Neural progenitor cell (in vitro differentiated cells): ENCODE measurements at regions not wholly inside any gene's neighbourhood (a gene's known extent, or its start where the extent isn't known, plus 50 kb on each side); places are given as distances from the start of the nearest gene placed in this dataset.

ENCODE experiments used
- DNase-seq: peaks from one replicate; pipeline ENCODE4 v3.0.0-alpha.2; 2016; ENCODE audit warnings: low spot score
- H2AFZ ChIP-seq: fragments of 200-600 bp; sonication (generic); replicated peaks from 2 replicates; pipeline ENCODE4 v1.6.1; 2016; ENCODE audit warnings: antibody characterized with exemption
- H3F3A ChIP-seq: fragments of 200-600 bp; sonication (generic); 2 replicates; pipeline ENCODE4 v1.6.1; 2016; ENCODE audit warnings: antibody characterized with exemption, low read depth
- H3K27ac ChIP-seq: fragments of 200-600 bp; sonication (generic); 2 replicates; pipeline ENCODE4 v1.5.1; 2016; ENCODE audit warnings: mild to moderate bottlenecking
- H3K27me3 ChIP-seq: fragments of 200-600 bp; sonication (generic); 2 replicates; pipeline ENCODE4 v1.6.1; 2016; ENCODE audit warnings: mild to moderate bottlenecking, moderate library complexity
- H3K36me3 ChIP-seq: fragments of 200-600 bp; sonication (generic); 2 replicates; pipeline ENCODE4 v1.5.1; 2016
- H3K4me1 ChIP-seq: fragments of 200-600 bp; sonication (generic); 2 replicates; pipeline ENCODE4 v1.6.1; 2016; ENCODE audit warnings: mixed run types
- H3K4me2 ChIP-seq: fragments of 200-600 bp; sonication (generic); 2 replicates; pipeline ENCODE4 v1.6.1; 2016
- H3K4me3 ChIP-seq: fragments of 200-600 bp; sonication (generic); 2 replicates; pipeline ENCODE4 v1.5.1; 2016
- H3K79me2 ChIP-seq: fragments of 200-600 bp; sonication (generic); 2 replicates; pipeline ENCODE4 v1.6.1; 2016; ENCODE audit warnings: low read depth
- H3K9ac ChIP-seq: fragments of 200-600 bp; sonication (generic); 2 replicates; pipeline ENCODE4 v1.6.1; 2016
- H3K9me3 ChIP-seq: fragments of 200-600 bp; sonication (generic); 2 replicates; pipeline ENCODE4 v1.5.1; 2016; ENCODE audit warnings: low read depth
- H4K20me1 ChIP-seq: fragments of 200-600 bp; sonication (generic); 2 replicates; pipeline ENCODE4 v1.6.1; 2016; ENCODE audit warnings: low read depth
- H3K27ac Mint-ChIP-seq: 3 replicates; pipeline ENCODE4 v1.8.0; 2021; ENCODE audit warnings: mixed read lengths
- H3K27me3 Mint-ChIP-seq: 2 replicates; pipeline ENCODE4 v1.8.0; 2022; ENCODE audit warnings: low read depth, mild to moderate bottlenecking, inconsistent platforms, moderate library complexity, mixed read lengths; ENCODE audit not compliant: insufficient read depth
- H3K36me3 Mint-ChIP-seq: 3 replicates; pipeline ENCODE4 v1.8.0; 2021; ENCODE audit warnings: mixed read lengths
- H3K4me1 Mint-ChIP-seq: 3 replicates; pipeline ENCODE4 v1.8.0; 2021; ENCODE audit warnings: mixed read lengths
- H3K4me3 Mint-ChIP-seq: 3 replicates; pipeline ENCODE4 v1.8.0; 2021; ENCODE audit warnings: mild to moderate bottlenecking, moderate library complexity, mixed read lengths
- H3K9me3 Mint-ChIP-seq: 3 replicates; pipeline ENCODE4 v1.8.0; 2020; ENCODE audit warnings: mixed read lengths
- EZH2 ChIP-seq: fragments of 200-600 bp; sonication (generic); IDR thresholded peaks from 2 replicates; pipeline ENCODE4 v1.6.1; 2017; ENCODE audit warnings: antibody characterized with exemption, mild to moderate bottlenecking, moderate library complexity
- EZH2phosphoT487 ChIP-seq: fragments of 200-600 bp; sonication (generic); IDR thresholded peaks from 2 replicates; pipeline ENCODE4 v1.6.1; 2017; ENCODE audit warnings: antibody characterized with exemption
- TF ChIP-seq, protein P1 (sequence below): fragments of 200-600 bp; sonication (generic); IDR thresholded peaks from 2 replicates; pipeline ENCODE4 v1.5.1; 2017; ENCODE audit warnings: antibody characterized with exemption, mild to moderate bottlenecking

GRCh38 chr11:19605520-19606371, 106.9 kb upstream of the NAV2 start:
- no peak for TF ChIP-seq EZH2phosphoT487
- no peak for TF ChIP-seq EZH2
- TF ChIP-seq, protein P1, sequence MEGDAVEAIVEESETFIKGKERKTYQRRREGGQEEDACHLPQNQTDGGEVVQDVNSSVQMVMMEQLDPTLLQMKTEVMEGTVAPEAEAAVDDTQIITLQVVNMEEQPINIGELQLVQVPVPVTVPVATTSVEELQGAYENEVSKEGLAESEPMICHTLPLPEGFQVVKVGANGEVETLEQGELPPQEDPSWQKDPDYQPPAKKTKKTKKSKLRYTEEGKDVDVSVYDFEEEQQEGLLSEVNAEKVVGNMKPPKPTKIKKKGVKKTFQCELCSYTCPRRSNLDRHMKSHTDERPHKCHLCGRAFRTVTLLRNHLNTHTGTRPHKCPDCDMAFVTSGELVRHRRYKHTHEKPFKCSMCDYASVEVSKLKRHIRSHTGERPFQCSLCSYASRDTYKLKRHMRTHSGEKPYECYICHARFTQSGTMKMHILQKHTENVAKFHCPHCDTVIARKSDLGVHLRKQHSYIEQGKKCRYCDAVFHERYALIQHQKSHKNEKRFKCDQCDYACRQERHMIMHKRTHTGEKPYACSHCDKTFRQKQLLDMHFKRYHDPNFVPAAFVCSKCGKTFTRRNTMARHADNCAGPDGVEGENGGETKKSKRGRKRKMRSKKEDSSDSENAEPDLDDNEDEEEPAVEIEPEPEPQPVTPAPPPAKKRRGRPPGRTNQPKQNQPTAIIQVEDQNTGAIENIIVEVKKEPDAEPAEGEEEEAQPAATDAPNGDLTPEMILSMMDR: no peak

GRCh38 chr11:19604679-19605375, 107.8 kb upstream of the NAV2 start:
- Histone ChIP-seq H3F3A (no peaks in the 10 kb centered on the region), H3K4me2 (no peak overlapping the region), H3K4me1 (peaks cover 9% of the 10 kb centered on the region), H3K9me3 (no peaks in the 10 kb centered on the region), H3K36me3 (no peaks in the 10 kb centered on the region), H3K27me3 (no peaks in the 10 kb centered on the region), H3K9ac (no peak overlapping the region), H3K27ac (no peak overlapping the region), H4K20me1 (no peaks in the 10 kb centered on the region), H2AFZ (no peak overlapping the region), H3K79me2 (no peaks in the 10 kb centered on the region), H3K4me3 (no peak overlapping the region)
- Mint-ChIP-seq H3K4me1 (peaks cover 13% of the 10 kb centered on the region), H3K9me3 (peaks cover 22% of the 10 kb centered on the region), H3K36me3 (peaks cover 5% of the 10 kb centered on the region), H3K27ac (no peak overlapping the region), H3K27me3 (peaks cover 10% of the 10 kb centered on the region), H3K4me3 (no peak overlapping the region)
- TF ChIP-seq EZH2 (no peak), EZH2phosphoT487 (no peak)
- TF ChIP-seq, protein P1: no peak
- DNase-seq: no peak

More at GRCh38 chr11:19605520-19606371, 106.9 kb upstream of the NAV2 start:
- H3K27me3 ChIP-seq: no peaks in the 10 kb centered on the region
- peaks cover 9% of the 10 kb centered on the region for H3K4me1 ChIP-seq
- no peak overlapping the region for H3K4me2 ChIP-seq
- no peak overlapping the region for H2AFZ ChIP-seq
- no peak overlapping the region for H3K27ac Mint-ChIP-seq
- peaks cover 13% of the 10 kb centered on the region for H3K27me3 Mint-ChIP-seq
- peaks cover 13% of the 10 kb centered on the region for H3K4me1 Mint-ChIP-seq
- no peak overlapping the region for H3K4me3 Mint-ChIP-seq
- no peaks in the 10 kb centered on the region for H3K36me3 ChIP-seq
- no peak overlapping the region for H3K4me3 ChIP-seq
- no peaks in the 10 kb centered on the region for H3K79me2 ChIP-seq
- H3K27ac ChIP-seq: no peak overlapping the region
- no peak overlapping the region for H3K9ac ChIP-seq
- no peaks in the 10 kb centered on the region for H3K9me3 ChIP-seq
- H3K9me3 Mint-ChIP-seq: peaks cover 27% of the 10 kb centered on the region
- H3K36me3 Mint-ChIP-seq: peaks cover 5% of the 10 kb centered on the region
- H4K20me1 ChIP-seq: no peaks in the 10 kb centered on the region
- no peaks in the 10 kb centered on the region for H3F3A ChIP-seq
- peak; percentile 13 for DNase-seq

DNA sequence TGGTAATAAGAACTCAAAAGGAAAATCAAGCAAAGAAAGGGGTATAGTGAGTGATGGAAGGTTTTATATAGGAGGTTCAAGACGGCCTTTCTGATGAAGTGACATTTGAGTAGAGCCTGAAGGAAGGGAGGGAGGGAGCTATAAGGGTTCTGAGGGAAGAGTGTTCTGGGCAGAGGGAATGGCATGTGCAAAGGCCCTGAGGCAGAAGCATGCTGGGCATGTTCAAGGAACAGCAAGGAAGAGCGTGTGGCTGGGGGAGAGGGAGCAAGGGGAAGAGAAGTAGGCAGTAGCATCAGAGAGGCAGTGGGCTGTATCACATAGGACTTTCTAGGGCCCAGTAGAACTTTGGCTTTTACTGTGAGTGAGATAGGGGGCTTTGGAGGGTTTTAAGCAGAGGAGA, 108.9 kb upstream of the NAV2 start:
- peaks cover 22% of the 10 kb centered on the region for H3K9me3 Mint-ChIP-seq
- H3F3A ChIP-seq: no peaks in the 10 kb centered on the region
- no peak overlapping the region for H3K9ac ChIP-seq
- H2AFZ ChIP-seq: no peak overlapping the region
- H3K4me1 ChIP-seq: peaks cover 9% of the 10 kb centered on the region
- no peak overlapping the region for H3K27ac Mint-ChIP-seq
- H3K4me1 Mint-ChIP-seq: peaks cover 22% of the 10 kb centered on the region
- H3K27me3 Mint-ChIP-seq: peaks cover 12% of the 10 kb centered on the region
- TF ChIP-seq EZH2: no peak
- TF ChIP-seq EZH2phosphoT487: no peak
- TF ChIP-seq, protein P1: no peak
- no peak for DNase-seq
- H3K9me3 ChIP-seq: no peaks in the 10 kb centered on the region
- H4K20me1 ChIP-seq: no peaks in the 10 kb centered on the region
- H3K36me3 Mint-ChIP-seq: peaks cover 5% of the 10 kb centered on the region
- no peaks in the 10 kb centered on the region for H3K27me3 ChIP-seq
- H3K27ac ChIP-seq: no peak overlapping the region
- no peak overlapping the region for H3K4me3 ChIP-seq
- no peak overlapping the region for H3K4me3 Mint-ChIP-seq
- no peak overlapping the region for H3K4me2 ChIP-seq
- no peaks in the 10 kb centered on the region for H3K79me2 ChIP-seq
- no peaks in the 10 kb centered on the region for H3K36me3 ChIP-seq
